Cardiac muscle cell (in vitro differentiated cells and primary cell): ENCODE measurements at regions not wholly inside any gene's neighbourhood (a gene's known extent, or its start where the extent isn't known, plus 50 kb on each side); places are given as distances from the start of the nearest gene placed in this dataset.
A peak's percentile ranks its signal among the peaks of the same experiment; 100 is the strongest.
"Not testable (repeated sequence)": the region's sequence is repeated elsewhere in the genome, so short reads cannot be mapped to it uniquely, and the experiment has no call there.

ENCODE experiments used
- DNase-seq, 2 donors: peaks; one replicate each; pipeline versions ENCODE4 v3.0.0 to v3.0.0-alpha.2; 2010 to 2017; ENCODE audit warnings: low read depth in 1 of 2, low spot score in 1 of 2
- H3K27ac ChIP-seq: fragments of 200-600 bp; sonication (generic); 2 replicates; pipeline ENCODE4 v1.5.1; 2016
- H3K27me3 ChIP-seq: fragments of 200-600 bp; sonication (generic); 2 replicates; pipeline ENCODE4 v1.6.0; 2016; ENCODE audit warnings: control low read depth
- H3K36me3 ChIP-seq: fragments of 200-600 bp; sonication (generic); 2 replicates; pipeline ENCODE4 v1.5.1; 2016; ENCODE audit warnings: control low read depth
- H3K4me1 ChIP-seq: fragments of 200-600 bp; sonication (generic); 2 replicates; pipeline ENCODE4 v1.8.1; 2017; ENCODE audit warnings: low read depth, mild to moderate bottlenecking, mixed run types
- H3K4me3 ChIP-seq: fragments of 200-600 bp; sonication (generic); 2 replicates; pipeline ENCODE4 v1.5.1; 2016; ENCODE audit warnings: mild to moderate bottlenecking
- H3K9me3 ChIP-seq: fragments of 200-600 bp; sonication (generic); 2 replicates; pipeline ENCODE4 v1.5.1; 2017; ENCODE audit warnings: low read depth, mild to moderate bottlenecking, control low read depth
- CTCF ChIP-seq: IDR thresholded peaks from 2 replicates; pipeline ENCODE4 v1.5.1; 2012; ENCODE audit warnings: low read depth, mild to moderate bottlenecking, low read length

- TF ChIP-seq CTCF: no peak
Measured at GRCh38 chr3:151593928-151594327, 133.1 kb upstream of the IGSF10 start.

GRCh38 chr3:151592287-151592686 is 131.4 kb upstream of the IGSF10 start:
- Histone ChIP-seq H3K9me3 (no peaks in the 10 kb centered on the region), H3K4me3 (no peak overlapping the region), H3K4me1 (no peaks in the 10 kb centered on the region), H3K36me3 (no peaks in the 10 kb centered on the region), H3K27me3 (no peaks in the 10 kb centered on the region), H3K27ac (no peak overlapping the region)
- TF ChIP-seq CTCF: no peak
- DNase-seq: no peak

More at GRCh38 chr3:151593928-151594327, 133.1 kb upstream of the IGSF10 start:
- no peak overlapping the region for H3K27ac ChIP-seq
- no peaks in the 10 kb centered on the region for H3K4me1 ChIP-seq
- H3K27me3 ChIP-seq: no peaks in the 10 kb centered on the region
- H3K4me3 ChIP-seq: no peak overlapping the region
- H3K9me3 ChIP-seq: no peaks in the 10 kb centered on the region
- no peaks in the 10 kb centered on the region for H3K36me3 ChIP-seq
- peak in 1 of 2 donors; percentile 25 for DNase-seq

GRCh38 chr3:151591441-151591840 is 130.6 kb upstream of the IGSF10 start:
- Histone ChIP-seq H3K27me3 (no peaks in the 10 kb centered on the region), H3K9me3 (no peaks in the 10 kb centered on the region), H3K4me1 (no peaks in the 10 kb centered on the region), H3K4me3 (no peak overlapping the region), H3K27ac (no peak overlapping the region), H3K36me3 (no peaks in the 10 kb centered on the region)
- no peak for TF ChIP-seq CTCF
- no peak for DNase-seq

- H3K36me3 ChIP-seq: no peaks in the 10 kb centered on the region
- DNase-seq: peak in 1 of 2 donors; percentile 20
- H3K4me3 ChIP-seq: no peak overlapping the region
- no peaks in the 10 kb centered on the region for H3K27me3 ChIP-seq
- H3K27ac ChIP-seq: no peak overlapping the region
- no peaks in the 10 kb centered on the region for H3K4me1 ChIP-seq
- no peak for TF ChIP-seq CTCF
- no peaks in the 10 kb centered on the region for H3K9me3 ChIP-seq
Measured at GRCh38 chr3:151589311-151589710, 128.4 kb upstream of the IGSF10 start.

GRCh38 chr3:151587659-151588058 is 126.8 kb upstream of the IGSF10 start:
- not testable (repeated sequence) for H3K4me1 ChIP-seq, H3K36me3 ChIP-seq, H3K27ac ChIP-seq, DNase-seq, H3K27me3 ChIP-seq, H3K4me3 ChIP-seq, H3K9me3 ChIP-seq

- H3K27ac ChIP-seq: no peak overlapping the region
- no peaks in the 10 kb centered on the region for H3K9me3 ChIP-seq
- no peaks in the 10 kb centered on the region for H3K4me1 ChIP-seq
- no peak overlapping the region for H3K4me3 ChIP-seq
- TF ChIP-seq CTCF: no peak
- H3K27me3 ChIP-seq: no peaks in the 10 kb centered on the region
- no peak for DNase-seq
- H3K36me3 ChIP-seq: no peaks in the 10 kb centered on the region
Measured at GRCh38 chr3:151584566-151584965, 123.7 kb upstream of the IGSF10 start.
